GM19452 (cell line): ENCODE measurements at regions not wholly inside any gene's neighbourhood (a gene's known extent, or its start where the extent isn't known, plus 50 kb on each side); places are given as distances from the start of the nearest gene placed in this dataset.
"Not testable (repeated sequence)": the region's sequence is repeated elsewhere in the genome, so short reads cannot be mapped to it uniquely, and the experiment has no call there.

Experiments used
- ATAC-seq: cut with Tn5 transposase; IDR thresholded peaks from one replicate; pipeline ENCODE4 v1.9.1; 2021; ENCODE audit not compliant: unreplicated experiment

GRCh38 chr13:54261856-54262255 is 1233.2 kb downstream of the OLFM4 start:
- no peak for ATAC-seq

- ATAC-seq = no peak
Measured at GRCh38 chr13:54263868-54264267, 1235.3 kb downstream of the OLFM4 start.

- not testable (repeated sequence) for ATAC-seq
Measured at GRCh38 chr13:54267253-54267668, 1238.6 kb downstream of the OLFM4 start.

GRCh38 chr13:54268013-54268695 is 1239.5 kb downstream of the OLFM4 start:
- not testable (repeated sequence) for ATAC-seq

GRCh38 chr13:54287062-54287764 is 1258.6 kb downstream of the OLFM4 start:
- ATAC-seq = no peak

GRCh38 chr13:54301085-54301484 is 1272.5 kb downstream of the OLFM4 start:
- ATAC-seq = no peak

GRCh38 chr13:54305377-54305776 is 1276.8 kb downstream of the OLFM4 start:
- ATAC-seq = no peak

- no peak for ATAC-seq
Measured at GRCh38 chr13:54312885-54313284, 1284.3 kb downstream of the OLFM4 start.

- no peak for ATAC-seq
Measured at GRCh38 chr13:54317722-54318121, 1289.1 kb downstream of the OLFM4 start.

- ATAC-seq = no peak
Measured at GRCh38 chr13:54337540-54337939, 1308.9 kb downstream of the OLFM4 start.

- ATAC-seq = no peak
Measured at GRCh38 chr13:54347531-54347930, 1318.9 kb downstream of the OLFM4 start.

GRCh38 chr13:54356209-54356608 is 1327.6 kb downstream of the OLFM4 start:
- no peak for ATAC-seq

- ATAC-seq = no peak
Measured at GRCh38 chr13:54356849-54357248, 1328.2 kb downstream of the OLFM4 start.

GRCh38 chr13:54357284-54357933 is 1328.8 kb downstream of the OLFM4 start:
- ATAC-seq = no peak

GRCh38 chr13:54361460-54361859 is 1332.8 kb downstream of the OLFM4 start:
- ATAC-seq = no peak

GRCh38 chr13:54366728-54367127 is 1338.1 kb downstream of the OLFM4 start:
- ATAC-seq = no peak

GRCh38 chr13:54367639-54368271 is 1339.1 kb downstream of the OLFM4 start:
- ATAC-seq = no peak

- ATAC-seq = no peak
Measured at GRCh38 chr13:54368387-54368786, 1339.8 kb downstream of the OLFM4 start.

GRCh38 chr13:54373211-54373610 is 1344.6 kb downstream of the OLFM4 start:
- ATAC-seq = no peak

GRCh38 chr13:54379461-54379860 is 1350.8 kb downstream of the OLFM4 start:
- no peak for ATAC-seq

- ATAC-seq = no peak
Measured at GRCh38 chr13:54383604-54384003, 1355.0 kb downstream of the OLFM4 start.

- ATAC-seq = no peak
Measured at GRCh38 chr13:54387625-54388024, 1359.0 kb downstream of the OLFM4 start.
